Neutrophil (primary cell): ENCODE measurements at regions not wholly inside any gene's neighbourhood (a gene's known extent, or its start where the extent isn't known, plus 50 kb on each side); places are given as distances from the start of the nearest gene placed in this dataset.

ENCODE experiments used
- H3K27ac ChIP-seq: fragments of 200-600 bp; sonication (generic); 2 replicates; pipeline ENCODE4 v1.5.1; 2016; ENCODE audit warnings: mild to moderate bottlenecking, moderate library complexity
- H3K27me3 ChIP-seq: fragments of 200-600 bp; sonication (generic); 2 replicates; pipeline ENCODE4 v1.6.0; 2016; ENCODE audit warnings: mild to moderate bottlenecking
- H3K36me3 ChIP-seq: fragments of 200-600 bp; sonication (generic); 2 replicates; pipeline ENCODE4 v1.5.1; 2017
- H3K4me1 ChIP-seq, 2 experiments: fragments of 200-600 bp in 1 of 2; sonication (generic) in 1 of 2; 1 replicate in 1 of 2; 2 replicates in 1 of 2; pipeline versions ENCODE4 v1.5.1 to v1.6.1; 2013 to 2016; ENCODE audit warnings: low read depth in 1 of 2, low read length in 1 of 2, mild to moderate bottlenecking in 1 of 2, moderate library complexity in 1 of 2; ENCODE audit not compliant: control insufficient read depth in 1 of 2, insufficient read depth in 1 of 2
- H3K4me3 ChIP-seq, 2 experiments: fragments of 200-600 bp in 1 of 2; sonication (generic) in 1 of 2; 1 replicate in 1 of 2; 2 replicates in 1 of 2; pipeline ENCODE4 v1.5.1; 2013 to 2016; ENCODE audit warnings: low read depth in 1 of 2, low read length in 1 of 2, mild to moderate bottlenecking in 1 of 2, moderate library complexity in 1 of 2
- H3K9me3 ChIP-seq: fragments of 200-600 bp; sonication (generic); 2 replicates; pipeline ENCODE4 v1.5.1; 2016
- TF ChIP-seq, protein P1 (sequence below): fragments of 200-600 bp; sonication (generic); IDR thresholded peaks from 2 replicates; pipeline ENCODE4 v1.5.1; 2016; ENCODE audit warnings: antibody characterized with exemption

DNA sequence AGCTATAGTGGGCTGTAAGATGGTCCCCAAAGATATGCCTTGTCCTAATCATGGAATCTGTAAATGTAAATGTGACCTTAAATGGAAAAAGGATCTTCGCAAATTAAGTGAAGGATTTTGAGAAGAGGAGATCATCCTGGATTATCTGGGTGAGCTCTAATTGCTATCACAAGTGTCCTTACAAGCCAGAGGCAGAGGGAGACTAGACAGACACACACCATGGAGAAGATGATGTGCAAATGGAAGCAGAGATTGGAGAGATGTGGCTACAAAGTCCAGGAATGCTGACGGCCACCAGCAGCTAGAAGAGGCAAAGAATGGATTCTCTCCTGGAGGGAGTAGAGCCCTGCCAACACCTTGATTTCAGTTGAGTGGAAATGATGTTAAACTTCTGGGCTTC is 102.3 kb upstream of the PROK2 start:
- Histone ChIP-seq H3K27me3 (no peaks in the 10 kb centered on the region), H3K27ac (peak overlapping the region; percentile 33), H3K4me1 (peaks cover 29 to 40% of the 10 kb centered on the region in 2 experiments), H3K9me3 (no peaks in the 10 kb centered on the region), H3K4me3 (no peak overlapping the region), H3K36me3 (no peaks in the 10 kb centered on the region)
- TF ChIP-seq, protein P1, sequence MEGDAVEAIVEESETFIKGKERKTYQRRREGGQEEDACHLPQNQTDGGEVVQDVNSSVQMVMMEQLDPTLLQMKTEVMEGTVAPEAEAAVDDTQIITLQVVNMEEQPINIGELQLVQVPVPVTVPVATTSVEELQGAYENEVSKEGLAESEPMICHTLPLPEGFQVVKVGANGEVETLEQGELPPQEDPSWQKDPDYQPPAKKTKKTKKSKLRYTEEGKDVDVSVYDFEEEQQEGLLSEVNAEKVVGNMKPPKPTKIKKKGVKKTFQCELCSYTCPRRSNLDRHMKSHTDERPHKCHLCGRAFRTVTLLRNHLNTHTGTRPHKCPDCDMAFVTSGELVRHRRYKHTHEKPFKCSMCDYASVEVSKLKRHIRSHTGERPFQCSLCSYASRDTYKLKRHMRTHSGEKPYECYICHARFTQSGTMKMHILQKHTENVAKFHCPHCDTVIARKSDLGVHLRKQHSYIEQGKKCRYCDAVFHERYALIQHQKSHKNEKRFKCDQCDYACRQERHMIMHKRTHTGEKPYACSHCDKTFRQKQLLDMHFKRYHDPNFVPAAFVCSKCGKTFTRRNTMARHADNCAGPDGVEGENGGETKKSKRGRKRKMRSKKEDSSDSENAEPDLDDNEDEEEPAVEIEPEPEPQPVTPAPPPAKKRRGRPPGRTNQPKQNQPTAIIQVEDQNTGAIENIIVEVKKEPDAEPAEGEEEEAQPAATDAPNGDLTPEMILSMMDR, result no peak

DNA sequence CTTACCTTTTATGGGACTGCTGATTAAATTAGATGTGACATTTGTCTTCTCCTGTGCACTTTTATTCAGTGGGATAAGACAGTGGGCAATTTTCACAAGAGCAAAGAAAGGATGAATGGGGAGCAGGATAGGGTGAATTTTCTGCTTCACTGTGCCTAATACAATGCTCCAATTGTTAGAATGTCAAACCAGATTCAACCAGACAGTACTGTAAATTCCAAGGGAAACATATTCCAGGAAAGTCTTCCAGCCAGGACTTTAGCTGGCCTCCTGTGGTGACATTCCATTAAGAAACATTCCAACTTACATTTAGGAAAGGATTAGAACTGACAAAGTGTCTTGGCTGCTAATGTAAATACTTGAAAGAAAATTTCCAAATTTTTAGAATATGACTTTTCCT is 100.1 kb upstream of the PROK2 start:
- H3K27me3 ChIP-seq, result no peaks in the 10 kb centered on the region
- no peak overlapping the region for H3K4me3 ChIP-seq
- H3K4me1 ChIP-seq, result peaks cover 11 to 20% of the 10 kb centered on the region in 2 experiments
- H3K27ac ChIP-seq, result no peak overlapping the region
- TF ChIP-seq, protein P1, result no peak
- no peaks in the 10 kb centered on the region for H3K36me3 ChIP-seq
- no peaks in the 10 kb centered on the region for H3K9me3 ChIP-seq

DNA sequence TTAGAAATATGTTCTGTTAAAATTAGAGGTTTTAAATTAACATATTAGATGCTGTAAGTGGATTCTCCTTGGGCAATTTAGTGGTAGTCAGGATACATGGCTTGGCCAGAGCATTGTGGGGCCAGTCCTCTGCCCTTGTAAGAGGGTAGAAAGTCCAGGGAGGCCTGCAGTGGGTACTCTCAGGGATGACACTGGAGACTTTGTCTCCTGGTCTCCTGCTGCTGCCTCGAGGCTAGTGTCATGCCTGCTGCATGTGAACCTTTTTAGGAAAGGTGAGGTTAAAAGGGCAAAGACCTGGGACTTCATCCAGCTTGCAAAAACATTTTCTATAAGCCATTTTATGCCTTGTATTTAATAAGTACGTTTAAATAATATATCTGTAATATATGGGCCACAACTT is 96.8 kb upstream of the PROK2 start:
- Histone ChIP-seq H3K27ac (no peak overlapping the region), H3K27me3 (no peaks in the 10 kb centered on the region), H3K4me3 (no peak overlapping the region), H3K4me1 (no peaks in the 10 kb centered on the region), H3K9me3 (no peaks in the 10 kb centered on the region), H3K36me3 (no peaks in the 10 kb centered on the region)
- TF ChIP-seq, protein P1, result no peak

DNA sequence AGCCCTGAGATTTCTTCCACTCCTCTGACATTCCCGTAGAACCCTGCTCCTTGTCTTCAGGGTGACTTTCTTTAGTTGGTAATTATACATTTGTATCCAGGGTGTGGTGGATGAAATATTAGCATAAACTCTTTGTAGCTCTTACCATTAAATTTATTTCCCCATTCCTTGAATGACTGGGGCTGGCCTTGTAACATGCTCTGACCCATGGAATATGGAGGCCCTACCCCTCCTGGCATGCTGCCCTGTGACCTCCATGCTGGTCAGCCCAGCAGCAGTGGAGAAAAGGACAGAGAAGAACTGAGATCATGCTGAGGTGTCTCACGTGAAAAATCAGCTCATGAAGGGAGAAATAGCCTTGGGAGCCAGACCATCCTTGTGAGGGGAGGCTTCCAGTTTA is 96.1 kb upstream of the PROK2 start:
- no peaks in the 10 kb centered on the region for H3K27me3 ChIP-seq
- H3K27ac ChIP-seq, result no peak overlapping the region
- TF ChIP-seq, protein P1, result no peak
- no peaks in the 10 kb centered on the region for H3K9me3 ChIP-seq
- no peak overlapping the region for H3K4me3 ChIP-seq
- H3K4me1 ChIP-seq, result no peaks in the 10 kb centered on the region
- H3K36me3 ChIP-seq, result no peaks in the 10 kb centered on the region

DNA sequence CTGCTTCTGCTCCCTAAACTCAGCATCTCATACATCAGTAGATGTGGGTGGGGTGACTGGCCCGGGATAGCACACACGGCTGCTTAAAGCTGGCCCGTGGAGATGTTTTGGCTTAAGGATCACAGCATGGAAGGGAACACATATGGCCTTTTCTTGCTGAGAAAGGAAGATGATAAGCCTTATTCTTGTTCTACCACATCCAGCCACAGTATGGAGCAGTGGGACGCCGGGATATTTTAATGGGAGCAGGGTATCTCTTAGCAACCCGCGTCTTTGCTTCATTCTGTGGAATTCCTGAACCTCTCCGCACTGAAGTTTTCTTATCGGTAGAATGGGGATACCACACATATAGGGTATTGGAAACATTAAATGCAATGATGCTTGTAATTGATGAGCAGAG is 94.1 kb upstream of the PROK2 start:
- H3K4me1 ChIP-seq, result peaks cover 9 to 12% of the 10 kb centered on the region in 2 experiments
- no peak overlapping the region for H3K4me3 ChIP-seq
- no peaks in the 10 kb centered on the region for H3K27me3 ChIP-seq
- H3K27ac ChIP-seq, result no peak overlapping the region
- TF ChIP-seq, protein P1, result no peak
- no peaks in the 10 kb centered on the region for H3K9me3 ChIP-seq
- no peaks in the 10 kb centered on the region for H3K36me3 ChIP-seq
